Femur (tissue), 1 donor: ENCODE measurements at regions not wholly inside any gene's neighbourhood (a gene's known extent, or its start where the extent isn't known, plus 50 kb on each side); places are given as distances from the start of the nearest gene placed in this dataset.
"Not testable (repeated sequence)": the region's sequence is repeated elsewhere in the genome, so short reads cannot be mapped to it uniquely, and the experiment has no call there.

ENCODE experiments used
- DNase-seq: peaks from one replicate; pipeline ENCODE4 v3.0.0-alpha.2; 2017

GRCh38 chr17:53319947-53320346, 502.8 kb upstream of the KIF2B start:
- no peak for DNase-seq

GRCh38 chr17:53316988-53317387, 505.7 kb upstream of the KIF2B start:
- no peak for DNase-seq

GRCh38 chr17:53316073-53316472, 506.7 kb upstream of the KIF2B start:
- no peak for DNase-seq

GRCh38 chr17:53314521-53314920, 508.2 kb upstream of the KIF2B start:
- DNase-seq: no peak

GRCh38 chr17:53313746-53314145, 509.0 kb upstream of the KIF2B start:
- DNase-seq: no peak

GRCh38 chr17:53278466-53278865, 544.3 kb upstream of the KIF2B start:
- no peak for DNase-seq

GRCh38 chr17:53273126-53273525, 549.6 kb upstream of the KIF2B start:
- no peak for DNase-seq

- no peak for DNase-seq
Observed at GRCh38 chr17:53270936-53271335, 551.8 kb upstream of the KIF2B start.

- no peak for DNase-seq
Observed at GRCh38 chr17:53264730-53265129, 558.0 kb upstream of the KIF2B start.

- DNase-seq: no peak
Observed at GRCh38 chr17:53253956-53254597, 568.6 kb upstream of the KIF2B start.

- DNase-seq: no peak
Observed at GRCh38 chr17:53249036-53249435, 573.7 kb upstream of the KIF2B start.

- no peak for DNase-seq
Observed at GRCh38 chr17:53234138-53234537, 588.6 kb upstream of the KIF2B start.

- no peak for DNase-seq
Observed at GRCh38 chr17:53227514-53227913, 595.2 kb upstream of the KIF2B start.

- no peak for DNase-seq
Observed at GRCh38 chr17:53227111-53227510, 595.6 kb upstream of the KIF2B start.

- no peak for DNase-seq
Observed at GRCh38 chr17:53219821-53220220, 602.9 kb upstream of the KIF2B start.

GRCh38 chr17:53218723-53219122, 604.0 kb upstream of the KIF2B start:
- no peak for DNase-seq

- no peak for DNase-seq
Observed at GRCh38 chr17:53217311-53217710, 605.4 kb upstream of the KIF2B start.

- DNase-seq: not testable (repeated sequence)
Observed at GRCh38 chr17:53208935-53209334, 613.8 kb upstream of the KIF2B start.

- DNase-seq: no peak
Observed at GRCh38 chr17:53193044-53193443, 629.7 kb upstream of the KIF2B start.

GRCh38 chr17:53191878-53192277, 630.8 kb upstream of the KIF2B start:
- DNase-seq: no peak

GRCh38 chr17:53186001-53186400, 636.7 kb upstream of the KIF2B start:
- DNase-seq: no peak

GRCh38 chr17:53176629-53177028, 646.1 kb upstream of the KIF2B start:
- no peak for DNase-seq

GRCh38 chr17:53168413-53168812, 654.3 kb upstream of the KIF2B start:
- DNase-seq: no peak

- DNase-seq: no peak
Observed at GRCh38 chr17:53166731-53167130, 656.0 kb upstream of the KIF2B start.

GRCh38 chr17:53150101-53150698, 672.5 kb upstream of the KIF2B start:
- DNase-seq: no peak
